GM12875 (cell line): ENCODE measurements at regions not wholly inside any gene's neighbourhood (a gene's known extent, or its start where the extent isn't known, plus 50 kb on each side); places are given as distances from the start of the nearest gene placed in this dataset.
"Not testable (repeated sequence)": the region's sequence is repeated elsewhere in the genome, so short reads cannot be mapped to it uniquely, and the experiment has no call there.

Experiments used
- H3K4me3 ChIP-seq: one replicate; pipeline ENCODE4 v1.5.1; 2011; ENCODE audit warnings: low read depth, low read length, control low read depth
- CTCF ChIP-seq: IDR thresholded peaks from 2 replicates; pipeline ENCODE4 v1.5.1; 2011; ENCODE audit warnings: low read depth, mild to moderate bottlenecking, control low read depth, inconsistent platforms, low read length, moderate library complexity, borderline replicate concordance; ENCODE audit not compliant: insufficient read depth

- H3K4me3 ChIP-seq, result no peak overlapping the region
- no peak for TF ChIP-seq CTCF
Observed at GRCh38 chr3:144801890-144802289, 830.3 kb downstream of the DIPK2A start.

DNA sequence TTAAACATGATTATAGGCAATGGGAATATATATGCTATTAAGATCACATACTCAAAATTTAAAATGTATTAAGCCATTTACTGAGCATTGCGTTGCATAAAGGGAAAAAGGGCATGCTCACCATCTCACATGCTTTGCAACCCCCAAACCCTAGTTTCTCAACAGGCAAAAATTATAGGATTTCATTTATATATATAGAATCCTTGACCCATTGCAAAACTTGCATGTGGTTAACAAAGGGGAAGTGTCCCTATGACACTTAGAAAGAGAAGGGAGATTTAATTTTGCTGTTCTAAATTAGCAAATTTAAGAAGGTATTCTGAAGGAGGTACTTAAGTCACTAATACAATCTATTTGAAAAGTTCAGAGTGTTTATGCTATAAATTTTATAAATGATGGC lies 837.8 kb downstream of the DIPK2A start:
- TF ChIP-seq CTCF, result no peak
- H3K4me3 ChIP-seq, result no peak overlapping the region

- TF ChIP-seq CTCF, result no peak
- no peak overlapping the region for H3K4me3 ChIP-seq
Observed at GRCh38 chr3:144810160-144810559, 838.5 kb downstream of the DIPK2A start.

DNA sequence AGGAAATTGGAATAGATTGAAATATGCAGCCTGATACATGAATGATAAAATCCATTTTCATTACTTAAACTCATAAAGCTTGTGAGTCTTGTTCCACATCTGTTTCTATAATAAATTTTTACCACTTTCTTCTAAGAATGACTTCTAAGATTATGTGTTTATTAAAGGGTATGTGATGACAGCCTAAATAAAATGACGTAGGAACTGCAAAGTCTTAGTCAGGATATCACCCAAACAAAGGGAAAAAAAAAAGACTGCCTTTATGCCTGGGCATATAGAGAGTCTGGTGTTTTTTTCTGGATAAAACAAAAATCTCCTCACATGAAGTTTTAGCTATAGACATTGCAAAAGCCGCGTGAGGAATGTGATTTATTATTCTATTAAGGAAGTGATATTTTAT lies 844.0 kb downstream of the DIPK2A start:
- no peak overlapping the region for H3K4me3 ChIP-seq
- no peak for TF ChIP-seq CTCF

- no peak for TF ChIP-seq CTCF
- no peak overlapping the region for H3K4me3 ChIP-seq
Observed at GRCh38 chr3:144816323-144816722, 844.7 kb downstream of the DIPK2A start.

GRCh38 chr3:144818973-144819372 lies 847.4 kb downstream of the DIPK2A start:
- no peak overlapping the region for H3K4me3 ChIP-seq
- no peak for TF ChIP-seq CTCF

DNA sequence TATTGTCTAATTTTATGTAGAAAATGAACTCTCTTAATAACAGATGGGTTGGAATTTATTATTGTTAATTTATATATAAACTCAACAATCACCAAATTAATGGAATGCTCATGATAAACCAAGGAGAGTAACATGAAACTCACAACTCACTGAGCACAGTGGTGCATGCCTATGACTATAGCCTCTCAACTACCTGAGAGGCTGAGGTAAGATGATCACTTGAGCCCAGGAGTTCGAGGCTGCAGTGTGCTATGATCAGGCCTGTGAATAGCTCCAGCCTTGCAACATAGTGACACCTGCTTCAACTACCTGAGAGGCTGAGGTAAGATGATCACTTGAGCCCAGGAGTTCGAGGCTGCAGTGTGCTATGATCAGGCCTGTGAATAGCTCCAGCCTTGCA lies 848.6 kb downstream of the DIPK2A start:
- not testable (repeated sequence) for H3K4me3 ChIP-seq

DNA sequence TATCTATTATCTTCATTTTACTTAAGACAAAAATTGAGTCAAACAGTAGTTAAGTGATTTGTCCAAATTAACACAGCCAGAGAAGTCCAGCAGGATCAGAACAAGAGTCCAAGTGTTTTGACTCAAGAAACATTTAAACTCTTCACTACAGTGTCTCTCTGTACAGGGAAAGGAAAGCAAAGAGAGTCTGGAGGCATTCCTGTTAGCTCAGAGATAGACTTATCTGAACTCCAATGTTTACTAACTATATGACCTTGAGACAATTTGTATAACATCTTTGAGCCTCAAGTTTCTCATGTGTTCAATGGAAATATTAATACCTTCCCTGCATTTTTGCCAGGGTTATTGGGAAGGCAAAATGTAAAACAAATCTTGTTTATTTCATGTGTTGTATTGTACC lies 849.1 kb downstream of the DIPK2A start:
- no peak for TF ChIP-seq CTCF
- H3K4me3 ChIP-seq, result no peak overlapping the region
